GM12801 (cell line): ENCODE measurements at regions not wholly inside any gene's neighbourhood (a gene's known extent, or its start where the extent isn't known, plus 50 kb on each side); places are given as distances from the start of the nearest gene placed in this dataset.
A peak's percentile ranks its signal among the peaks of the same experiment; 100 is the strongest.

Experiments
- TF ChIP-seq, protein P1 (sequence below): IDR thresholded peaks from one replicate; pipeline ENCODE4 v1.5.1; 2011; ENCODE audit warnings: control low read depth; ENCODE audit not compliant: insufficient read length; ENCODE audit errors: extremely low read depth

GRCh38 chr11:131052367-131052766 is 136.1 kb upstream of the SNX19 start:
- TF ChIP-seq, protein P1, sequence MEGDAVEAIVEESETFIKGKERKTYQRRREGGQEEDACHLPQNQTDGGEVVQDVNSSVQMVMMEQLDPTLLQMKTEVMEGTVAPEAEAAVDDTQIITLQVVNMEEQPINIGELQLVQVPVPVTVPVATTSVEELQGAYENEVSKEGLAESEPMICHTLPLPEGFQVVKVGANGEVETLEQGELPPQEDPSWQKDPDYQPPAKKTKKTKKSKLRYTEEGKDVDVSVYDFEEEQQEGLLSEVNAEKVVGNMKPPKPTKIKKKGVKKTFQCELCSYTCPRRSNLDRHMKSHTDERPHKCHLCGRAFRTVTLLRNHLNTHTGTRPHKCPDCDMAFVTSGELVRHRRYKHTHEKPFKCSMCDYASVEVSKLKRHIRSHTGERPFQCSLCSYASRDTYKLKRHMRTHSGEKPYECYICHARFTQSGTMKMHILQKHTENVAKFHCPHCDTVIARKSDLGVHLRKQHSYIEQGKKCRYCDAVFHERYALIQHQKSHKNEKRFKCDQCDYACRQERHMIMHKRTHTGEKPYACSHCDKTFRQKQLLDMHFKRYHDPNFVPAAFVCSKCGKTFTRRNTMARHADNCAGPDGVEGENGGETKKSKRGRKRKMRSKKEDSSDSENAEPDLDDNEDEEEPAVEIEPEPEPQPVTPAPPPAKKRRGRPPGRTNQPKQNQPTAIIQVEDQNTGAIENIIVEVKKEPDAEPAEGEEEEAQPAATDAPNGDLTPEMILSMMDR: no peak

DNA sequence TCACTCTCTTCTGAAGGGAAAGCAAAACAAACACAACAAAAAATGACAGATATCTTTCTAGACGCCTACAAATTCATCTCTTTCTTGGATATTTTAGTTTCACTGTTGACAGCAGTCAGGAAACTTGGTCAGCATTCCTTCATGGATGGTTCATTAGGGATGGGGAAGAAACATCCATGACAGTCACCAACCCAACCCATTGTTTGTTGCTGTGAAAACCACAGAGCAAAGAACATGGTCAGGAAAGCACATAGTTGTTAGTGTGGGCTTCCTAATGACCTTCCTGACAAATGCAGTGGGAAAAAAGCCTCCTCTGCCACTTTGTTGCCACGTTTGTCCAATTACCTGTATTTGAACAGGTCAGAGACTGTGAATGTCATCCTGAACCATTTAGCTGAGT is 139.8 kb upstream of the SNX19 start:
- TF ChIP-seq, protein P1: no peak

DNA sequence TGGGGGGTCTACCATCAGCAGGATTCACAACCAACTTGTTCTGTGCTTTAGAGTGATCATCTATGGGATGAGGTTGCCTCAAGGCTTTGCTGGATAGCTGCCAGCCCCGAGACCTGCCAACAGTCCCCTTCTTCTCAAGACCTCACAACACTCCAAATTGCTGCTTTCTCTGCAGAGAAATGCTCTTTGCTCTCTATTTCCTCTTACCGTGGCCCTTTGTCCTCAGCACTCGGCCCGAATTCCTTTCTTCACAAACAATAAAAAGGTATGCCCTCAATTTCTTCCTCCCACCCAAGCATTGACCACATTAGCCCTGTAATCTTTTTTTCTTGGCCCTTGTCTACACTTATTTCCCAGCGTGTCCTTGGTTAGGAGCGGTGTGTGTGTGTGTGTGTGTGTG is 147.4 kb upstream of the SNX19 start:
- TF ChIP-seq, protein P1: no peak

DNA sequence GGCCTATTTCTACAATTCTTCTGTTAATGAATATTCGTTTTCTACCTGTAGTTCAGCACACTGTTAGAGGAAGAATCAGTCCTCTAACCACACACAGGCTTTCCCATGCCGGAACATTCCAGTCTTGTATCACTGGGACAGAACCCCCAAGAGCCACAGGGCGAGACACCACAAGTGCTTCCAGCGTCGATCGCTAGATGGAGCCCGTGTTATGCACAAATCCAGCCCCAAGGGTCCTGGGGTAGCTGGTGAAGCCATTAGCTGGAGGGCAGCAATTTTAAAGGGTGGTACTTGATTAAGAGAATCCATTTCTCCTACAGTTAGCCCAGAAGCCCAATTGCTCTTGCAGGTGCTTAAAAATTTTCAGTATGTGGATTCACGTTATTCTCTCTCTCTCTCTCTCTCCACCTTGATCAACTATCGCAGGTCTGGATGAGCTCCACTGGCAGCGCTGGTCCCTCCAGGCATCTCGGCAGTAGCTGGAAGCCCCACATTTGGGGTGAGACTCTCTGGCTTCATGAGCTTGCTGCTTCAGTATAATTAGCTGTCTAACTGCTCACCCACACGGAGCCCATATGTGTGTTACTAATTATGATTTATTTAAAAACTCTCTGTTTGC is 148.2 kb upstream of the SNX19 start:
- TF ChIP-seq, protein P1: peak; percentile 5

- TF ChIP-seq, protein P1: no peak
These were observed 149.4 kb upstream of the SNX19 start for GRCh38 chr11:131065435-131066413.

GRCh38 chr11:131066551-131066950 is 150.3 kb upstream of the SNX19 start:
- TF ChIP-seq, protein P1: no peak

GRCh38 chr11:131070365-131070764 is 154.1 kb upstream of the SNX19 start:
- TF ChIP-seq, protein P1: no peak
